Esophagus muscularis mucosa (tissue), 4 donors: ENCODE measurements at regions not wholly inside any gene's neighbourhood (a gene's known extent, or its start where the extent isn't known, plus 50 kb on each side); places are given as distances from the start of the nearest gene placed in this dataset.
A peak's percentile ranks its signal among the peaks of the same experiment; 100 is the strongest.

Source experiments
- DNase-seq: peaks from one replicate; pipeline ENCODE4 v3.0.0-alpha.2; 2017; ENCODE audit errors: extremely low spot score
- H3K27ac ChIP-seq, 4 donors: fragments of 200-600 bp; sonication (generic); replicated peaks in 1 of 4; 1 replicate in 3 of 4; 2 replicates in 1 of 4; pipeline ENCODE4 v1.5.1; 2016 to 2019; ENCODE audit warnings: mild to moderate bottlenecking in 1 of 4
- H3K27me3 ChIP-seq, 4 donors: fragments of 200-600 bp; sonication (generic); one replicate each; pipeline versions ENCODE4 v1.5.1 to v1.6.0; 2016 to 2019
- H3K36me3 ChIP-seq, 4 donors: fragments of 200-600 bp; sonication (generic); one replicate each; pipeline ENCODE4 v1.5.1; 2016 to 2019
- H3K4me1 ChIP-seq, 4 donors: fragments of 200-600 bp; sonication (generic); one replicate each; pipeline ENCODE4 v1.5.1; 2016 to 2019
- H3K4me3 ChIP-seq, 4 donors: fragments of 200-600 bp; sonication (generic); 1 replicate in 2 of 4; 2 replicates in 2 of 4; pipeline ENCODE4 v1.5.1; 2016 to 2019; ENCODE audit warnings: mild to moderate bottlenecking in 4 of 4, moderate library complexity in 1 of 4
- H3K9me3 ChIP-seq, 4 donors: fragments of 200-600 bp; sonication (generic); 1 replicate in 3 of 4; 2 replicates in 1 of 4; pipeline ENCODE4 v1.5.1; 2016 to 2019
- CTCF ChIP-seq, 3 experiments: fragments of 200-600 bp in 2 of 3; fragments of 450-650 bp in 1 of 3; sonication (generic) in 2 of 3; IDR thresholded peaks; one replicate each; pipeline ENCODE4 v1.5.1; 2017 to 2019; ENCODE audit warnings: antibody characterized with exemption in 3 of 3, mild to moderate bottlenecking in 2 of 3, moderate library complexity in 1 of 3
- EP300 ChIP-seq: sonication (generic); formaldehyde crosslinking; IDR thresholded peaks from one replicate; pipeline ENCODE4 v1.6.1; 2017; ENCODE audit warnings: antibody characterized with exemption
- POLR2A ChIP-seq: fragments of 450-650 bp; IDR thresholded peaks from one replicate; pipeline ENCODE4 v1.6.1; 2017; ENCODE audit warnings: antibody characterized with exemption, moderate library complexity, mild to moderate bottlenecking, low read depth
- POLR2AphosphoS5 ChIP-seq, 2 donors: sonication (generic); formaldehyde crosslinking; IDR thresholded peaks; one replicate each; pipeline ENCODE4 v1.6.1; 2017; ENCODE audit warnings: antibody characterized with exemption in 2 of 2
- WGBS: methylation state at CpG from one replicate; pipeline ENCODE4 v1.1.5; 2018; 5-methylcytosine and 5-hydroxymethylcytosine counted together
- intact Hi-C: fragments of 100-400 bp; cut with DNase I; formaldehyde crosslinking; loops from one replicate; pipeline ENCODE4 v1.15.1; 2023

- Histone ChIP-seq H3K36me3 (no peaks in the 10 kb centered on the region), H3K4me3 (no peak overlapping the region), H3K27me3 (no peaks in the 10 kb centered on the region), H3K4me1 (no peaks in the 10 kb centered on the region), H3K9me3 (no peaks in the 10 kb centered on the region), H3K27ac (no peak overlapping the region)
- DNase-seq = no peak
- 33% methylated on average over 1 of the region's 1 CpG for WGBS
- intact Hi-C loops = no loop called here
- TF ChIP-seq EP300 = no peak
- TF ChIP-seq POLR2A = no peak
- no peak for TF ChIP-seq POLR2AphosphoS5 (IDR thresholded peaks at IDR 0.05)
- TF ChIP-seq CTCF (IDR thresholded peaks at IDR 0.05) = no peak
Observed at GRCh38 chrX:140447150-140447549, 57.7 kb downstream of the SOX3 start.

- TF ChIP-seq EP300 = no peak
- TF ChIP-seq POLR2A = no peak
- no peak for TF ChIP-seq CTCF (IDR thresholded peaks at IDR 0.05)
- no peak for TF ChIP-seq POLR2AphosphoS5 (IDR thresholded peaks at IDR 0.05)
Observed at GRCh38 chrX:140440876-140441275, 64.0 kb downstream of the SOX3 start.

GRCh38 chrX:140439476-140439875 lies 65.4 kb downstream of the SOX3 start:
- Histone ChIP-seq H3K9me3 (no peaks in the 10 kb centered on the region), H3K27ac (no peak overlapping the region), H3K36me3 (no peaks in the 10 kb centered on the region), H3K27me3 (peaks cover 0 to 9% (median 2%) of the 10 kb centered on the region in 4 donors), H3K4me3 (peak overlapping the region in 3 of 4 donors; percentile 23 to 34 (median 24)), H3K4me1 (peaks cover 0 to 7% (median 7%) of the 10 kb centered on the region in 4 donors)
- TF ChIP-seq EP300 (no peak), CTCF (IDR thresholded peaks at IDR 0.05) (no peak), POLR2A (no peak), POLR2AphosphoS5 (IDR thresholded peaks at IDR 0.05) (no peak)
- DNase-seq = no peak
- intact Hi-C loops = no loop called here
- WGBS = 15% methylated on average over 18 of the region's 35 CpGs

More at GRCh38 chrX:140440876-140441275, 64.0 kb downstream of the SOX3 start:
- peaks cover 0 to 7% (median 7%) of the 10 kb centered on the region in 4 donors for H3K4me1 ChIP-seq
- no peak overlapping the region for H3K4me3 ChIP-seq
- peaks cover 0 to 9% (median 1%) of the 10 kb centered on the region in 4 donors for H3K27me3 ChIP-seq
- WGBS = 27% methylated on average over 8 of the region's 8 CpGs
- intact Hi-C loops = no loop called here
- H3K27ac ChIP-seq = no peak overlapping the region
- no peak for DNase-seq
- H3K36me3 ChIP-seq = no peaks in the 10 kb centered on the region
- no peaks in the 10 kb centered on the region for H3K9me3 ChIP-seq

- 44% methylated on average over 2 of the region's 2 CpGs for WGBS
- Histone ChIP-seq H3K4me1 (peaks cover 0 to 31% (median 16%) of the 10 kb centered on the region in 4 donors), H3K4me3 (no peak overlapping the region), H3K9me3 (no peaks in the 10 kb centered on the region), H3K27me3 (peaks cover 0 to 6% (median 2%) of the 10 kb centered on the region in 4 donors), H3K36me3 (no peaks in the 10 kb centered on the region), H3K27ac (no peak overlapping the region)
- DNase-seq = no peak
- no peak for TF ChIP-seq POLR2A
- TF ChIP-seq CTCF (IDR thresholded peaks at IDR 0.05) = no peak
- no peak for TF ChIP-seq POLR2AphosphoS5 (IDR thresholded peaks at IDR 0.05)
- TF ChIP-seq EP300 = no peak
- intact Hi-C loops = no loop called here
Observed at GRCh38 chrX:140434347-140434746, 70.5 kb downstream of the SOX3 start.

GRCh38 chrX:140433582-140433981 lies 71.3 kb downstream of the SOX3 start:
- H3K36me3 ChIP-seq = no peaks in the 10 kb centered on the region
- WGBS = 50% methylated on average over 4 of the region's 4 CpGs
- peaks cover 0 to 6% (median 0%) of the 10 kb centered on the region in 4 donors for H3K27me3 ChIP-seq
- H3K27ac ChIP-seq = no peak overlapping the region
- no peaks in the 10 kb centered on the region for H3K9me3 ChIP-seq
- TF ChIP-seq EP300 (no peak), POLR2AphosphoS5 (IDR thresholded peaks at IDR 0.05) (no peak), CTCF (IDR thresholded peaks at IDR 0.05) (no peak), POLR2A (no peak)
- DNase-seq = no peak
- no peak overlapping the region for H3K4me3 ChIP-seq
- intact Hi-C loops = no loop called here
- H3K4me1 ChIP-seq = peaks cover 0 to 28% (median 14%) of the 10 kb centered on the region in 4 donors
